ENCODE measurements at regions not wholly inside any gene's neighbourhood (a gene's known extent, or its start where the extent isn't known, plus 50 kb on each side); places are given as distances from the start of the nearest gene placed in this dataset.

DNA sequence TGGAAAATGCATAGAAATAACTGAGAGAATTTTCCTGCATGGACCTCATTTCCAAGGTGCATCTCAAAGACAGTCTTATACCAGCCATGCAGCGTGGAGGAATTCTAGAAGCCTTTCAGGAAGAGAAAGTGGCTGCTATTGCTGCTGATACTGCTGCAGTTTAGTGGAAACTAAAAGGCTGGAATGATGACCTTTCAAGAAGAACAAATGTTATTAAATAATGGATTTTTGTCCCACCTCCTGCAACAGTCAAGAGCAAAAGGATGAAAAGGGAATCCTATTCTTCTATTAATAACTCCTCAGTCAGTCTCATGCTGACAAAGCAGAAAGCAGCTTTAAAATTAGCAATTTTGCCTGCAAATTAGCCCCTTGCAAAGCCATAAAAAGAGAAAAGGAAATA, 68.2 kb upstream of the C1orf87 start:
- H2BK20ac ChIP-seq (ENCODE audit: low read depth, low read length, poor library complexity, severe bottlenecking): no peak overlapping the region
- no peak overlapping the region for H2AK5ac ChIP-seq (ENCODE audit: insufficient read length, low read length)
- no peak overlapping the region for H3K27ac Mint-ChIP-seq
- no peak overlapping the region for H3K18ac ChIP-seq (ENCODE audit: insufficient read length, low read depth, low read length)
- H3K27ac ChIP-seq (ENCODE audit: insufficient read length, low read depth, low read length): no peak overlapping the region
- H3K9ac ChIP-seq (ENCODE audit: extremely low read depth, insufficient read length, low read length): no peak overlapping the region
- no peaks in the 10 kb centered on the region for H3K27me3 ChIP-seq (ENCODE audit: insufficient read depth, low read length)
- no peak overlapping the region for H2BK5ac ChIP-seq (ENCODE audit: insufficient read length, low read length)
- no peak overlapping the region for H3T11ph ChIP-seq (ENCODE audit: low read length)
- no peaks in the 10 kb centered on the region for H3K23me2 ChIP-seq (ENCODE audit: insufficient read length, low read depth, low read length, poor library complexity, severe bottlenecking)
- no peaks in the 10 kb centered on the region for H3K4me1 Mint-ChIP-seq
- no peak overlapping the region for H3K4me3 Mint-ChIP-seq
- no peaks in the 10 kb centered on the region for H4K20me1 ChIP-seq (ENCODE audit: control insufficient read depth, insufficient read depth, insufficient read length)
- no peak overlapping the region for H2BK15ac ChIP-seq (ENCODE audit: low read depth, low read length)
- TF ChIP-seq, protein P1, sequence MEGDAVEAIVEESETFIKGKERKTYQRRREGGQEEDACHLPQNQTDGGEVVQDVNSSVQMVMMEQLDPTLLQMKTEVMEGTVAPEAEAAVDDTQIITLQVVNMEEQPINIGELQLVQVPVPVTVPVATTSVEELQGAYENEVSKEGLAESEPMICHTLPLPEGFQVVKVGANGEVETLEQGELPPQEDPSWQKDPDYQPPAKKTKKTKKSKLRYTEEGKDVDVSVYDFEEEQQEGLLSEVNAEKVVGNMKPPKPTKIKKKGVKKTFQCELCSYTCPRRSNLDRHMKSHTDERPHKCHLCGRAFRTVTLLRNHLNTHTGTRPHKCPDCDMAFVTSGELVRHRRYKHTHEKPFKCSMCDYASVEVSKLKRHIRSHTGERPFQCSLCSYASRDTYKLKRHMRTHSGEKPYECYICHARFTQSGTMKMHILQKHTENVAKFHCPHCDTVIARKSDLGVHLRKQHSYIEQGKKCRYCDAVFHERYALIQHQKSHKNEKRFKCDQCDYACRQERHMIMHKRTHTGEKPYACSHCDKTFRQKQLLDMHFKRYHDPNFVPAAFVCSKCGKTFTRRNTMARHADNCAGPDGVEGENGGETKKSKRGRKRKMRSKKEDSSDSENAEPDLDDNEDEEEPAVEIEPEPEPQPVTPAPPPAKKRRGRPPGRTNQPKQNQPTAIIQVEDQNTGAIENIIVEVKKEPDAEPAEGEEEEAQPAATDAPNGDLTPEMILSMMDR (conservative IDR thresholded peaks at IDR 0.05): no peak
- no peaks in the 10 kb centered on the region for H3K27me3 Mint-ChIP-seq (ENCODE audit: low read depth)
- H3K56ac ChIP-seq (ENCODE audit: insufficient read length, low read depth, low read length): no peak overlapping the region
- no peaks in the 10 kb centered on the region for H3K9me3 ChIP-seq (ENCODE audit: control insufficient read depth, low read depth, low read length)
- no peak overlapping the region for H3K23ac ChIP-seq (ENCODE audit: insufficient read length, low read depth, low read length)
- no peak overlapping the region for H2BK12ac ChIP-seq (ENCODE audit: insufficient read length, low read depth, low read length)
- no peak overlapping the region for H2AFZ ChIP-seq (ENCODE audit: low read length)
- H4K91ac ChIP-seq (ENCODE audit: insufficient read length, low read depth, low read length): no peak overlapping the region
- no peak overlapping the region for H4K5ac ChIP-seq (ENCODE audit: insufficient read length, low read depth, low read length)
- WGBS (ENCODE audit: extremely low coverage, insufficient read length, low lambda C conversion rate): no CpG with 5 or more reads among the region's 1 CpG
- no peaks in the 10 kb centered on the region for H3K9me3 Mint-ChIP-seq
- H3K79me1 ChIP-seq (ENCODE audit: insufficient read depth, low read depth, low read length, poor library complexity, severe bottlenecking): no peaks in the 10 kb centered on the region
- H3K14ac ChIP-seq (ENCODE audit: insufficient read depth, low read length): no peak overlapping the region
- H3K36me3 Mint-ChIP-seq (ENCODE audit: insufficient read depth in 1 of 3, low read depth in 3 of 3): no peaks in the 10 kb centered on the region
- no peak overlapping the region for H3K4me2 ChIP-seq (ENCODE audit: insufficient read depth, insufficient read length, low read length)
- H3K79me2 ChIP-seq (ENCODE audit: insufficient read depth, low read length): no peaks in the 10 kb centered on the region
- DNase-seq: no peak
- H2BK120ac ChIP-seq (ENCODE audit: low read depth, low read length, poor library complexity, severe bottlenecking): no peak overlapping the region
- H3K4me1 ChIP-seq (ENCODE audit: insufficient read depth, low read length): no peaks in the 10 kb centered on the region
- no peak overlapping the region for H4K8ac ChIP-seq (replicated peaks; ENCODE audit: insufficient read length, low read depth, low read length)
- no peak overlapping the region for H3K4ac ChIP-seq (ENCODE audit: low read depth, low read length)
